Liver (tissue), 3 donors: ENCODE measurements at regions not wholly inside any gene's neighbourhood (a gene's known extent, or its start where the extent isn't known, plus 50 kb on each side); places are given as distances from the start of the nearest gene placed in this dataset.

Source experiments
- ATF3 ChIP-seq: IDR thresholded peaks from 2 replicates; pipeline ENCODE4 v1.6.1; 2016; ENCODE audit warnings: antibody characterized with exemption
- CTCF ChIP-seq: fragments of 150-350 bp; IDR thresholded peaks from 2 replicates; pipeline ENCODE4 v1.5.1; 2017; ENCODE audit warnings: improper control_type of control experiment, low read depth, low read length; ENCODE audit not compliant: missing input control
- FOXA1 ChIP-seq: IDR thresholded peaks from 2 replicates; pipeline ENCODE4 v1.6.1; 2016; ENCODE audit warnings: antibody characterized with exemption
- JUND ChIP-seq, 2 donors: IDR thresholded peaks; 2 replicates each; pipeline ENCODE4 v1.6.1; 2016; ENCODE audit warnings: antibody characterized with exemption in 2 of 2
- REST ChIP-seq: IDR thresholded peaks from 2 replicates; pipeline ENCODE4 v1.6.1; 2016; ENCODE audit warnings: antibody characterized with exemption, mild to moderate bottlenecking
- SP1 ChIP-seq: IDR thresholded peaks from 2 replicates; pipeline ENCODE4 v1.6.1; 2018; ENCODE audit warnings: antibody characterized with exemption, mild to moderate bottlenecking
- donor health status: healthy.
- donor health status: healthy.

GRCh38 chr10:62650411-62650810 lies 154.1 kb upstream of the ADO start:
- TF ChIP-seq CTCF (no peak), FOXA1 (no peak), REST (no peak), JUND (IDR thresholded peaks at IDR 0.05) (no peak), ATF3 (no peak), SP1 (no peak)
